ENCODE measurements at regions not wholly inside any gene's neighbourhood (a gene's known extent, or its start where the extent isn't known, plus 50 kb on each side); places are given as distances from the start of the nearest gene placed in this dataset.

GRCh38 chr2:120898961-120899750 is 163.5 kb downstream of the GLI2 start:
- Histone ChIP-seq H3K27ac (no peak overlapping the region), H3K36me3 (ENCODE audit: low read depth) (no peaks in the 10 kb centered on the region), H3K27me3 (ENCODE audit: insufficient read depth, low read depth) (peaks cover 18% of the 10 kb centered on the region), H4K20me1 (ENCODE audit: insufficient read depth) (no peaks in the 10 kb centered on the region), H2AFZ (no peak overlapping the region), H3K4me3 (no peak overlapping the region), H3K9me3 (ENCODE audit: insufficient read depth, low read depth) (no peaks in the 10 kb centered on the region), H3K4me1 (replicated peaks; ENCODE audit: insufficient read depth) (no peaks in the 10 kb centered on the region), H3K9me2 (ENCODE audit: insufficient read depth) (no peaks in the 10 kb centered on the region), H3K4me2 (no peak overlapping the region), H3K79me2 (ENCODE audit: low read depth) (no peaks in the 10 kb centered on the region), H3F3A (ENCODE audit: insufficient read depth, low read depth) (no peaks in the 10 kb centered on the region)
- intact Hi-C loops (cut with micrococcal nuclease; ENCODE audit: unreplicated experiment): no loop called here
- CTCF ChIA-PET: no interaction called here
- no TSS peak for BruUV-seq (replicated peaks)
- POLR2A ChIA-PET (ENCODE audit: unreplicated experiment): interaction anchor here (0.7 kb wide), 1 partner anchor 13 kb away, joined by 6 read pairs; no protein-coding TSS in a partner anchor
- TF ChIP-seq CTCF (conservative IDR thresholded peaks at IDR 0.05) (no peak), EZH2 (IDR thresholded peaks at IDR 0.05; ENCODE audit: low read depth) (no peak)
- no peak for DNase-seq

- no peaks in the 10 kb centered on the region for H3K9me3 ChIP-seq (ENCODE audit: insufficient read depth, low read depth)
- H3K4me1 ChIP-seq (replicated peaks; ENCODE audit: insufficient read depth): no peaks in the 10 kb centered on the region
- no peak overlapping the region for H3K4me2 ChIP-seq
- H2AFZ ChIP-seq: no peak overlapping the region
- H3F3A ChIP-seq (ENCODE audit: insufficient read depth, low read depth): no peaks in the 10 kb centered on the region
- H3K4me3 ChIP-seq: no peak overlapping the region
- no peaks in the 10 kb centered on the region for H3K9me2 ChIP-seq (ENCODE audit: insufficient read depth)
- intact Hi-C loops (cut with micrococcal nuclease; ENCODE audit: unreplicated experiment): no loop called here
- H3K36me3 ChIP-seq (ENCODE audit: low read depth): no peaks in the 10 kb centered on the region
- no peaks in the 10 kb centered on the region for H4K20me1 ChIP-seq (ENCODE audit: insufficient read depth)
- ChIA-PET CTCF (no interaction called here), POLR2A (ENCODE audit: unreplicated experiment) (interaction anchor here (0.7 kb wide), 1 partner anchor 13 kb away, joined by 6 read pairs; no protein-coding TSS in a partner anchor)
- H3K27ac ChIP-seq: no peak overlapping the region
- no TSS peak for BruUV-seq (replicated peaks)
- DNase-seq: no peak
- no peaks in the 10 kb centered on the region for H3K79me2 ChIP-seq (ENCODE audit: low read depth)
- TF ChIP-seq EZH2 (IDR thresholded peaks at IDR 0.05; ENCODE audit: low read depth): no peak
- TF ChIP-seq CTCF (conservative IDR thresholded peaks at IDR 0.05): no peak
- H3K27me3 ChIP-seq (ENCODE audit: insufficient read depth, low read depth): peaks cover 24% of the 10 kb centered on the region
These were observed 164.1 kb downstream of the GLI2 start for GRCh38 chr2:120899771-120900170.

- no peaks in the 10 kb centered on the region for H3K79me2 ChIP-seq (ENCODE audit: low read depth)
- H3F3A ChIP-seq (ENCODE audit: insufficient read depth, low read depth): no peaks in the 10 kb centered on the region
- CTCF ChIA-PET: no interaction called here
- H3K4me2 ChIP-seq: no peak overlapping the region
- BruUV-seq (replicated peaks): no TSS peak
- TF ChIP-seq EZH2 (IDR thresholded peaks at IDR 0.05; ENCODE audit: low read depth): no peak
- no peak for TF ChIP-seq CTCF (conservative IDR thresholded peaks at IDR 0.05)
- H4K20me1 ChIP-seq (ENCODE audit: insufficient read depth): no peaks in the 10 kb centered on the region
- no peak overlapping the region for H3K27ac ChIP-seq
- intact Hi-C loops (cut with micrococcal nuclease; ENCODE audit: unreplicated experiment): no loop called here
- H3K4me3 ChIP-seq: no peak overlapping the region
- no peak for DNase-seq
- no peaks in the 10 kb centered on the region for H3K9me2 ChIP-seq (ENCODE audit: insufficient read depth)
- no peaks in the 10 kb centered on the region for H3K4me1 ChIP-seq (replicated peaks; ENCODE audit: insufficient read depth)
- POLR2A ChIA-PET (ENCODE audit: unreplicated experiment): interaction anchor here (0.7 kb wide), 1 partner anchor 39 kb away, joined by 11 read pairs; no protein-coding TSS in a partner anchor
- H3K36me3 ChIP-seq (ENCODE audit: low read depth): no peaks in the 10 kb centered on the region
- H2AFZ ChIP-seq: no peak overlapping the region
- H3K9me3 ChIP-seq (ENCODE audit: insufficient read depth, low read depth): no peaks in the 10 kb centered on the region
- peaks cover 24% of the 10 kb centered on the region for H3K27me3 ChIP-seq (ENCODE audit: insufficient read depth, low read depth)
These were observed 165.5 kb downstream of the GLI2 start for GRCh38 chr2:120901201-120901600.
